ENCODE measurements at regions not wholly inside any gene's neighbourhood (a gene's known extent, or its start where the extent isn't known, plus 50 kb on each side); places are given as distances from the start of the nearest gene placed in this dataset.

DNA sequence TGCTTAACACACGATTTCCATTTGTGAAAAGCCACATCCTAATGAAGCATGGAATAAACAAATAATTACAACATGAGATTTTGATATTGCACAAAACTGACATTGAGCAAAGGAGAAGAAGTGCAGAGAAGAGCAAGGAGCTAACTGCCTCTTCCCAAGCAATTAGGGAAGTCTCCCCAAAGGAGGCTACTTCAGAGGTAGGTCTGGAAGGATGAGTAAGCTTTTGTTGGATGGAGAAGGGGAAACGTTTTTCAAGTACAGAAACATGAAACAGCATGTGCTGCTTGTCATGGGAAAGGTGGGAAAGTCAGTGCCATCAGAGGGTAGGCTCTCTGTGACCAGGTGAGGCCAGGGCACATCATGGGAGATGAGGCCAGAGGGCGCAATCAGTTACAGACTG, 132.2 kb upstream of the SESN3 start:
- TF ChIP-seq, protein P1, sequence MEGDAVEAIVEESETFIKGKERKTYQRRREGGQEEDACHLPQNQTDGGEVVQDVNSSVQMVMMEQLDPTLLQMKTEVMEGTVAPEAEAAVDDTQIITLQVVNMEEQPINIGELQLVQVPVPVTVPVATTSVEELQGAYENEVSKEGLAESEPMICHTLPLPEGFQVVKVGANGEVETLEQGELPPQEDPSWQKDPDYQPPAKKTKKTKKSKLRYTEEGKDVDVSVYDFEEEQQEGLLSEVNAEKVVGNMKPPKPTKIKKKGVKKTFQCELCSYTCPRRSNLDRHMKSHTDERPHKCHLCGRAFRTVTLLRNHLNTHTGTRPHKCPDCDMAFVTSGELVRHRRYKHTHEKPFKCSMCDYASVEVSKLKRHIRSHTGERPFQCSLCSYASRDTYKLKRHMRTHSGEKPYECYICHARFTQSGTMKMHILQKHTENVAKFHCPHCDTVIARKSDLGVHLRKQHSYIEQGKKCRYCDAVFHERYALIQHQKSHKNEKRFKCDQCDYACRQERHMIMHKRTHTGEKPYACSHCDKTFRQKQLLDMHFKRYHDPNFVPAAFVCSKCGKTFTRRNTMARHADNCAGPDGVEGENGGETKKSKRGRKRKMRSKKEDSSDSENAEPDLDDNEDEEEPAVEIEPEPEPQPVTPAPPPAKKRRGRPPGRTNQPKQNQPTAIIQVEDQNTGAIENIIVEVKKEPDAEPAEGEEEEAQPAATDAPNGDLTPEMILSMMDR (IDR thresholded peaks at IDR 0.05) = no peak
- TF ChIP-seq POLR2A (IDR thresholded peaks at IDR 0.05) = no peak

All from Peyer's patch (tissue), 4 donors.